Activated T-helper 9 cell treated with anti-CD3 and anti-CD28 coated beads, Interleukin-2, amount 50 U/mL, for 16 hours (primary cell): ENCODE measurements at regions not wholly inside any gene's neighbourhood (a gene's known extent, or its start where the extent isn't known, plus 50 kb on each side); places are given as distances from the start of the nearest gene placed in this dataset.

Experiments used
- DNase-seq: peaks from one replicate; pipeline ENCODE4 v3.0.0-alpha.2; 2020; ENCODE audit warnings: low read depth

DNA sequence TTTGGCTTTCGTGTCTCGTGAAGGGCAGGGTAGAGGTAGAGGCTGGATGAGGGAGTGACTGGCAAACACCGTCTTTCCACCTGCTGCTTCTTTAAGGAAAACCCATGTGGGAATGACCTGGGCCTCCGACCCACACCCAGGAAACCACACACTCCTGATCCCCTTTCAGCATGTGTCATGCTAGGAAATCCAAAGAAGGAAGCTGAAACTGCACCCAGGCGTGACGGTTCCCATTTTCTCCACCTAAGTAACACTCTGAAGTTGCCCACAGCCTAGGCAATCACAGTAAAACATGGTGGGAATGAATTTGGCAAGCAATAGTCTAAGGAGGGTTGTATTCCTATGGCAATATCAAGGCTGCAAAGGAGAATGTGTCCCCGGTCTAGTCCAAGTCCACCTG is 538.4 kb upstream of the NOX3 start:
- no peak for DNase-seq

DNA sequence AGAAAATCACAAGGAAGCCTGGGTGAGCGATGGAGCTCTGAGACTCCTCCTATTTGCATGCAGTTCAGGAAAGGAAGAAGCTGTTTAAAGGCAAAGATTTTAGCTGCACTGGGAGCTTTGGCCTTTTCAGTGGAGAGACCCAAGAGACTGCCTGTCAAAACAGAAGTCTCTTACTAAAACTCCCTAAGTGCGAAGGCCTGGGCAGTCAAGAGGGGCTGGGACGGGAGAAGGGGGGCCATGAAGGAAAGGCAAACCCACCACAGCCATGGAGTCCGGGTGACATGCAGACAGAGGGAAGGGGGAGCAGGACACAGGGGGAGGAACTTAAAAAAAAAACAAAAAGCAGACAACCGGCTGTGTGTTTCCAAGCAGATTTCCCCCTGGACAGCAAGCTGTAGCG is 537.6 kb upstream of the NOX3 start:
- no peak for DNase-seq

DNA sequence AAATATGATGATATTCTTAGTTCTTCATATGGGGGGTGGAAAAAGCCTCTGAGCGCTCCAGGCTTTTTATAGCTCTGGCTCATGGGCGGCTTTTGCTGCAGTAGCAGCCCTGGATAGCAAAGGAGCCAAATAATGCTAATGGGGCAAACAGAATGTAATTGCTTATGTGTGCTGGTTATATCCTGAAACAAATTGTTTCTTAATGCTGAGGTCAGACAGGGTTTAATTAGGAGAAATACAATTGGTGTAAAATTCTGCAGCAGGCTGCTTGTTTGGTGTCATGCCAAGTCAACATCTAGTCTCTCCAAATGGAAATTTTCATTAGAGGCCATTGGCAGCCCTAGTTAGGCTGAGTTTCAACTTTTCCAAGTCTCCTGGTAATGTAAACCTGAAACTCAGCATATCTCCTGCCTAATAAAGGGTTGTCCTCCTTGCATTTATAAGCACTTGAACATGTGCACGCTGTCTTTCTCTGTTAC is 530.1 kb upstream of the NOX3 start:
- no peak for DNase-seq

DNA sequence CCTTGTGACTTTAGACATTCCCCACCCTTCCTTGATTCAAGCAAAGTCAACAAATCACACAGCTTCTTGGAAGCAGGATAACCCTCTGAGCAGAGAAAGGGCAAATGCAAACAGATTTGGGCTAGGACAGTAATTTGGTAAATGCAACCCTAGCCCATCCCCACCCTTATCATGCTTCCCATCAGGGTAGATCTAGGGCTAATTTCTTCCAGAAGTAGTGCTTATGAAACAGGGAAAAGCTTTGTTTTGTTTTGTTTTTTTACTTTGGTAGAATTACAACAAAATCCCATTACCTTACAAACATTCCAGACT is 525.1 kb upstream of the NOX3 start:
- no peak for DNase-seq

DNA sequence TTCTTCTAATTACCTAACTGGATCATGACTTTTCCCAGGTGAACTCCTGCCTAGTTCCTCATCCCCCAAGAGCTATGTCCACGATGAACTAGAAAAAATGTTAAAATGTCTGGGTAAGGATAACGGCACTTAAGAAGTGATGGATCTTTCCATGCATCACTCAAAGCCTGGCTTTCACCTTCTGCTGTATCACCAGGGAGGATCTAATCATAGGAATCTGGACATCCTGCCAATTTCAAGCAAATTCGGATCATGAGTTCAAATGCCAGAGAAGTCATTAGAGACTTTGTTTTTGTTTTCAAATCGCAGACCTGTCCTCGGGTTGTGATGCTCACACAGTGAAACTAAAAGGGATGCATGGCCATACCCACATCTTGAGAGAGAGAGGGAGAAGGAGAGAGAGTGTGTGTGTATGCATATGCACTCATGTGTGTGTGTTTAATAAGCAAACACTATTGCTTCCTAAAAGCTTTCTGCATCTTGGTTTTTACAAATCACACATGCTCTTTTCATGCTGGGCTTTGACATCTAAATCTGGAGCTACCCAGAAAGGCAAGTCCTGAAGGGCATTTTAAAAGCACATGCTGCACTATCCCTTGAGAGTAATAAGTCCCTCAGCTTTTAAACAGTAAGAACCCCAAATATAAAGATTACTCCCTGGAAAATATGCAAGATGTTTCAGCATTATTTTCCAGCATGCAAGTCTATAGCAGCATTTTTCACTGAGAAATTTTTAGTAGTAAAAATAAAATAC is 524.6 kb upstream of the NOX3 start:
- no peak for DNase-seq

DNA sequence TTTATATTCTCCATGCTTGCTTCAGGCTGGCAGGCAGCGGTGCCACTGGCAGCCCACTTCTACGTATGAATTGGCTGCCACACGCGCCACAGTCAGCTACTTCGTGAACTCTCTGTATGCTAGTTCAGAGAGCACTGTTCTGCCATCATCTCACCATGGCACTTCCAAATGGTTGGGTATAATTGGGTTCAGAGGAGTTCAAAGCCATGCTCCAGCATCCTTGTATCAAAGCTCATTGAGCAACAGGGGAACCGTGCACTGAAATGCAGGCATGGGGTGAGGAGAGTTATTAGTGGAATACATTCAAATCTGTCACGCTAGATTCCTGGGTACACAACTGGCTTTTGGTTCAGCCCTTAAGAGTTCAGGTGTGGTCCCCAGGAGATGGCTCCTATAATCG is 519.9 kb upstream of the NOX3 start:
- no peak for DNase-seq

DNA sequence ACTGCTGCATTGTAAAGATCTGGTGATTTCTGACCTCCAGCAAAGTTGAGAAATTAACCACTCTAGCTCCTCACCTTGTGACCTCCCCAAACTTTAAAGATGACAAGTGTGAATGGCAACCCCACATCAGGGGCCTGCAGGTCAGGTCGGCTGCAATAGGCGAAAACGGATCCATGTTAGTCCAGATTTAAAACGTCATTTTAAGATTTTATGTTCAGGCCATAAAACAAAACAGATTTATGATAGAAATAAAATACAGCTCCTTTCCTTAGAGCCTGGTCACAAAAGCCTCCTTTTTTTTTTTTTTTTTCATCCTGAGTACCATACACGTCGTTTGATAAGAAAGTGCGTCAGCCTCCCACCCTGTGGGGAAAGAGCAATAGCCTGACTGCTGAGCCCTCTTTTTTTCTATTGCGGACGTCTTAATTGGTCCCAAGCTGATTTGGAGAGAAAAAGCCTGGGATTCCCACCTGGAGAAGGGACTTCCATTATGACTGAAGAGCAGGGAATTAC is 519.2 kb upstream of the NOX3 start:
- DNase-seq: no peak

DNA sequence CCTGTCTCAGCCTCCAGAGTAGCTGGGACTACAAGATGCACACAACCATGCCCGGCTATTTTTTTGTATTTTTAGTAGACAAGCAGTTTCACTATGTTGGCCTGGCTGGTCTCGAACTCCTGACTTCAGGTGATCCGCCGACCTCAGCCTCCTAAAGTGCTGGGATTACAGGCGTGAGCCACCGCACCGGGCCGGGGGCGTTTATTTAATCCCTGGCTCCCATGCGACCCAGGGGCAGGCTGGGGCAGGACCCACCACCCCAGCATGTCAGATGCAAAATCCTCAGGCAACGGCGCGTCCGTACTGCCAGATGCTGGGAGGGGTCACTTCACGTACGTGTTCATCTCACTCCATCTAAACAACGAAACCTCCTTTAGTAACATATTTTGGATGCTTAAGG is 518.7 kb upstream of the NOX3 start:
- DNase-seq: no peak

DNA sequence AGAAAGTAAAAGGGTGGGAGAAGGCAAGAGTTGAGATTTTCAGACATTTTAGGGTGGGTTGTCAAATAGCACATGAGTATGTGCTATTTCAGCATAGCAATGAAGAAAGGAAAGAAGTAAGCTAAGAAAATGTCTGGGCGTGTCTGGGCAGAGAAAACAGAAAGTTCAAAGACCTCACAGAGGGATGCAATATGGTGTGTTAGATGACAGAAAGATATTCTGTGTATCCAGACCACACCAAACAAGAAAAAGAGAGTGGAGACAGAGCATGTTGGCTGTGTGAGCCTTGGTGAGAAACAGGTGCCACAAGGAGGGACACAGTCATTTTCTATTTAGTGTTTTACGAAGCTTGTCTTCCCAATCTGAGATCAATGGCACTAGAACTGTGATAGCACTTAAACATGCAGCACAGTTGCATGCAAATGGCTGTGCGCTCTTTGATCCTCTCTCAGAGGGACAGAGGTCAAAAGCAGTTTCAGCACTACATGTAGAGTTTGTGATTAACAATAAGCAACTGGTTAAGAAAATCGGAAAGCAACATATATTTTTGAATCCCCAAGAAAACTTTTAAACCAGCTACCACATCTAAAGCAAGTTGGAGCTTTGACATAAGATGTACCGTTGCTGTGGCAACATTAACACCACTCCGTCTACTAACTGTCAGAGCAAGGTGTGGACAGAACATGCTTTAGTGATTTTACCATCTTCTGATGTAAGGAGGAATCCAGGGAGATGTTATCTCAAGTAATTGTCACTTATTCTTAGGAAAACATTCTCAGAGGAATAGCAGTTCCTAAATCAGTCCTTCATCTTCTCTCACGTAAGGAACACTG is 515.5 kb upstream of the NOX3 start:
- DNase-seq: no peak

DNA sequence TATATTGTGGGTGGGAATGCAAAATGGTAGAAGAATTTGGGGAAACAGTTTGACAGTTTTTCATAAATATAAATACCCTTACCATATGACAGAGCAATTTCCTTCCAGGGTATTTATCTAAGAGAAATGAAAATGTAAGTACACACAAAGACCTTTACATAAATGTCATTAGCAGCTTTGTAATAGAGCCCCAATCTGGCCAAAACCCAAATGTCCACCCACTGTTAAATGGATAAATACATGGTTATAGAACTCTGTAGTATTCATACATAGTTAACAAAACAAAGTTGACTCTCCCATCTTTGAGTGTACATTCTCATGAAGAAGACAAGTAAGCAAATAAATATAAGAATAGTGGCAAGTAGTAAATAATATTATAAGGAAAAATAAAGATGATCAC is 514.8 kb upstream of the NOX3 start:
- DNase-seq: no peak

DNA sequence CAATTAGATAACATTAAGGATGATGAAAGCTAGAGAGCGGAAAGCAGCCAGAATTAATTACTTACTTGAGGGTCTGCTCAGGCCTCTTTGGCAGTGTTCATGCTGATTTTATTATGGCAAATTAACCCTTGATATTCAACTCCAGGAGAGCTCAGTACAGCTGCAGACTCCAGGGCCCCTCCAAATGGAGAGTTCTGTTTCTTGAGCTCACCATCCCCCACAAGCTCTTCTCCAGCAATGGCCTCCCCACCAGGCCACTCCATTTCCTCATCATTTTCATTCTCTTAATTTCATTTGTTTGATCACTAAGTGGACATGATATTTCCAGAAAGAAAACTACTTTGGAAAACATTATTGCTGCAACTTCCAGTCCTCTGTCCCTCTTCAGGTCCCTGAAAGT is 513.3 kb upstream of the NOX3 start:
- no peak for DNase-seq

DNA sequence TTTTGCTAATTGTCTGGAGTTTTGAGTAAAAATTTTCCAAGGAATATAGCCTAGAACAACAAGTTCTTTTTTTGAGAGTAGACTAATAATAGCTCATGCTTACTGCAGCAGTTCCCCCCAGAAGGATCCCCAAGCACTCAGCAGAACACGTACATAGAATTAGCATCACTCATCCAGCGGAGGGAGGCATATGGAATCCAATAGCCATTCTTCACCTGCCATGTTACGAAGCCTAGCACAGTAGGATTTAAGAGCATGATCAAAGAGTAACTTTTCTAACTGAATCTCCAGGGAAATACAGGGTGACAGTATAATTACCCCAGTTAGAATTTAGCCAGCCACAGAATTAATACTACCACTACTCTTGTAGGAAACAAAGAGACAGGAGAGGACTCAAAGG is 511.7 kb upstream of the NOX3 start:
- DNase-seq: no peak

DNA sequence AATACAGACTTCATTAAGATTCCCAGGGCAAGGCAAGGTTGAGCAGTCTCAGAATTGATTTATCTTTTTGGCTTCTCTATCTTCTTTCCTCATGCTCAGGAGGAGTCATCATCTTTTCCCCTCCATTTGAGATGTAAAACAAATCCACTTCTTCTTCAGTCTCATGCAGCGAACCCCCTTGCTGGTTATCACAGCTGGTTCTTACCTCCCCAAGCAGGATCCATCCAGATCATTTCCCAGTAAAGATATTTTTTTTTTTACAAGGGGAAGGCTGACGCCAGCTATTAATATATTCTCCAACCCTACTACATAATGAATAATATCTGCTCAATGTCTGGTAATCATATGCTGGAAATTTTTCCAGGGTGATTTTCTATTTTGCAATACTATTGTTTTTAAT is 508.9 kb upstream of the NOX3 start:
- DNase-seq: no peak

DNA sequence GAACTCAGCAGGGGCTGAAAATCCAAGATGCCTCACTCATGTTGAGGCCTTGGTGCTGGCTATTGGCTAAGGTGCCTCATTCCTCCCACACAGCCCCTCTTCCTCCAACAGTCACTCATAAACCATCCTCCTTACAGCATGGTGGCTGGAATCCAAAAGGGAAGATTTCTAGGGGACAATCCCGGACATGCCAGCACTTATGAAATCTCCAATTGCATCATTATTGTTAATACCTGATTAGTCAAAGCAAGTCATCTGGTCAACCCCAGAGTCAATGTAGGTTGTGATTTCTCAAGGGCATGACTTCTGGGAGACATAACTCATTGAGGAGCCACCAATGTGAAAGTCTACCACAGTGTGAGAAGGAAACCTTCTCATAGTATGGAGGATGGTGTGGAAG is 506.6 kb upstream of the NOX3 start:
- no peak for DNase-seq

DNA sequence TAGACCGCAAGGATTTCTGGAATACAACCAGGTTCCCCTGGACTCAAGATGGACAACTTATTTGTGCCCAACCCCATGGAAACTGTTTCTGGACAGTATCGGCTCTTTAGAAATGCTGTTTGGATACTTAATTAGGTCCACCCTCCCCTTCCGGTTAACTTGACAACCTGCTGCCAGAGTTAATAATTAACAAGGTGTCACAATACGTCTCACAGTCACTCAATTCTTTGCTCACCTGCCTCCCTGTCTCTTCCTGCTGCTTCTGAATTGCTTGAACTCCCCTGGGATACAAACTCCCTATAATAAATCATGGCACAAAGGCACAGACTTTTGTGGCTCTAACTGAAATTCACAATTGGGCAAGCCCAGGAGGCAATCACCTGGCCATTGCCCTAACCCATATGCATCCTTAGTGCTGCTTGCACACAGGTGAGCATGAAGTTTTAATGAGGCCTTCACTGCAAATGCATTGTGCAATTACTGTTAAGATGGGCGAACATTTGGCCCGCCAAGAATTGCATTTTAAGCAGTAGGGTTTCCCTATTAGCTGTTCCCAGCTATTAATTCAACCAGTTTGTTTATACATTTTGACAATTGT is 504.4 kb upstream of the NOX3 start:
- DNase-seq: no peak

DNA sequence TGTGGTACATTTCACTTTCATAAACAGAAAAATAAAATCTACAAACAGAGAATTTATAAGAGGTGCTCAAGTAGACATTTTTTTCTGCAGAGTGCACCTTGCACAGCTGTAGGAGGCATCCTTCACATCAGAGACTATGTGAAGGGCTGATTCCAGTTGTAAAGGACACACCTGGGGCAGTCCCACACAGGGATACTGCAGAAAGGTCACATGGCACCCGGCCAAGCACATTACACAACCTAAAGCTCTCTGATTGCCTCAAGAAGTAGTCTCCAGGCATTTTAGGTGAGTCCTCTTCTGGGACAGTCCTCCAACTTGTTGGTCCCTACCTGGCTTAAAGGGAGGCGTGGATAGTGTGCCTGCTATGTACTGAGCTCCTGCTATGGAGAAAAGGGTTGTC is 502.9 kb upstream of the NOX3 start:
- DNase-seq: no peak

DNA sequence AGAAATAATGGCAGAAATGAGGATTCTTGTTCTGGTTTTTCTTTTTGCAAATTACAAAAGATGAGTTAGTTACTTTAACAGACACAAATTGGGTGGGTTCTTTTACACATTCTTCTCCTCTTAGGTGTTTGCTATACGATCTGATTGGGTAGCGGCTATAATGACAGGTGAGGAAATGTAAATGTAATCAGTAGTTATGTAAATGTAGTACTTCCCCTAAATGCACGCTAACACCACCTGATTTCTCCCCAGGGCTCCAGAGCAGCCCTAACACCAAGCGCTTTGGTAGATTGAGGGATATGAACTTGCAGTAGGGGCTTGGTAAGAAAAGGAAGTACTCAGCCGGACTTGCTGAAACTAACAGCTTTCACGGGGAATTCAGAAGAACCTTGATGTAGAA is 499.4 kb upstream of the NOX3 start:
- DNase-seq: no peak

DNA sequence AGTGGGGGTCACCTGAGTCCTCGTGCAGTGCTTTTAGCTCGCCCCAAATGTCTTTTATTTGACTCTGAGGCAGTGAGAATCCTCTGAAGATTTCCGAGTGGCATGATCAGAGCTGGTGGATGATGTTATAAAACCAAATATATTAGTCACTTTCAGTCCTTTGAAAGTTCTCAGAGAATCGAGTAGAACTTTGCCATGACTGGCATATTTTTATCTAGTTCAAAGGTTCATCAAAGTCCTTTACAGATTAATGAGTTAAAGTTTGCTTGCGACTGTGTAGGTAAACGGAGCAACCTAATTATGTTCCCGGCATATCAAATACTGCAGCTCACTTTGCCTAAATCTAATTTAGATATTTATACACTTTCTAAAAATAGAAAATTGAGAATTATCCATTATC is 498.5 kb upstream of the NOX3 start:
- DNase-seq: no peak

DNA sequence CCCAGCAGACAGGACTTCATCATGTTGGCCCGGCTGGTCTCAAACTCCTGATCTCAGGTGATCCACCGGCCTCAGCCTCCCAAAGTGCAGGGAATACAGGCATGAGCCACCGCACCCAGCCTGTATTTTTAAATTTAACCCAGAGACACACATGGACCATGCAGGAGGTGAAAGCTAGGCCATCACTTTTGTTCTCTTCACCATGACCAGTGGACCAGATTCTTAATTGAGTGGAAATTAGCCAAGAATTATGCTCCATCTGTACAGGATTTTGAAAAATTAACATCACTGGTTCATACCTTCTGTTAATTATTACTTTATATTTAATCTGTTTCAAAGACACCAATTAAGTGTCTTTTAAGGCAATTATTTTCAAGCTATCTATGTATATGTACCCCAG is 493.6 kb upstream of the NOX3 start:
- no peak for DNase-seq

DNA sequence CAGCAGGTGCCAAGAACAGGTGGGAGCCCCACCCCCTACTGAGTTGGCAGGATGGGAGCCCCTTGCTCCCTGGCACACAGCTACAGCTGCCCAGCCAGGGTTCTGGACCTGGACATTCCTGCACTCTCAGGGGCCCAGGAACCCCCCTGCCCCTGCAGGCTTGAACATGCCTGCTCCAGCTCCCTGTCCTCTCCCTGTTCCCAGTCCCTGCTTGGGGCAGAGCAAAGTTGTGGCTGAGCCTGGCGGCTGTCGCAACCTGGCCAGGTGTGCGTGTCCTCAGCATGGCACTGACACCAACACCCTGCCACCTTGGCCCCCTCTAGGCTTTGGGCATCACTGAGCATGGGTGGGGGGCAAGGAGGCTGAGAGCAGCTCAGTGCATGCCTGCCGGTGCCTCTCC is 491.2 kb upstream of the NOX3 start:
- DNase-seq: no peak

DNA sequence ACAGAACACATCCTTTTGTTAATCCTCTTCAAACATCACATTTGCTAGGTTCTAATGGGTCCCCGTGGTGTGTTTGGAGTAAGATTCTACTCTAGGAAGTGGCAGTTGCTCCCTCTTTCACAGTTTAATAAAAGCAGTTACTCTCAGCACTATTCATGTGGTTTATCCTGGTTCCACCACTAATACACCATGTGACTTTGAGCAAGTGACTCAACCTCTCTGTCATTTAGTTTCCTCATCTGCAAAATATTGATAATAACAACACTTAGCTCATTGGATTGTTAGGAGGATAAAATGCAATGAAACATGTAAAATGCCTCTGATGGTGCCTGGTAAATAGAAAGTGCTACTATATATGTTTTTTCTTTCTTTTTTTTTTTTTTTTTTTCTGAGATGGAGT is 488.0 kb upstream of the NOX3 start:
- DNase-seq: no peak

DNA sequence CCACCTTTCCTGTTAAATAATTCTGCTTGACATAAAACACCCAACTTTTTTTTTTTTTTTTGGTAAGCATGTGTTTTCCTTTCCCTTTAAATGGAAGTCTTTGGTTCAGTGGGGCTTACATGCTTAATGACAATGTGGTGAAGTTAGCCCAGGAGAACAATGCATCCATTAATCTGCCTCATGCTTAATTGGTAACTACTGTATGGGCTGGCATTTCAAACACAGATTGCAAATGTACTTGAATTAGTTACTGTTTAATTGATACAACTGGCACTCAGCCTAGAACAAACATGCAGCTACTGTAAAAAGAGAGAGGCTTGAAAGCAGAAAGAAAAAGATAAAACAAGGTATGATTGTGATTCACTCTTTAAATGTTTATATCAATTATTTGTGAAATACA is 483.6 kb upstream of the NOX3 start:
- no peak for DNase-seq

DNA sequence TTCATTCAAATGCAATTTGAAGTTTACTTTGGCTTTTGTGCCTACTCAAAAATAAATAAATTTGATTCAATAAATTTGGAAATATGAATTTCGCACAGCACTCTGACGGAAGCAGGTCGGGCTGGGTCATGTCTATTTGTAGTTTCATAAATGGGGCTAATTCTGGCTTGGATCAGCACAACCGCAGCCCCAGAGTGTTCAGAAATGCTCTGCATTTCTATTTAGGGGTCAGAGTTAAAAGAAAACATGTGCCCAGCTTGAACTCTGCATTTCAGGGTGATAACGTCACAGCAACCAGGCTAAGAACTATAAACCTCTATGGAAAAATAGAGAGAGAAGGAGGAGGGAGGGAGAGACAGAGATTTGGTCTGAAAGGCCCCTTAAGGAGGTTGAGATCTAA is 480.9 kb upstream of the NOX3 start:
- no peak for DNase-seq
